Retinal pigment epithelial cell (primary cell): ENCODE measurements at regions not wholly inside any gene's neighbourhood (a gene's known extent, or its start where the extent isn't known, plus 50 kb on each side); places are given as distances from the start of the nearest gene placed in this dataset.

Experiments
- DNase-seq: peaks from one replicate; pipeline ENCODE4 v3.0.0-alpha.2; 2010; ENCODE audit warnings: low read depth
- H3K4me3 ChIP-seq: 2 replicates; pipeline ENCODE4 v1.5.1; 2011; ENCODE audit warnings: mild to moderate bottlenecking, low read length, control low read depth, moderate library complexity
- TF ChIP-seq, protein P1 (sequence below): conservative IDR thresholded peaks from 2 replicates; pipeline ENCODE4 v1.5.1; 2011; ENCODE audit warnings: low read depth, low read length, control low read depth, inconsistent platforms

DNA sequence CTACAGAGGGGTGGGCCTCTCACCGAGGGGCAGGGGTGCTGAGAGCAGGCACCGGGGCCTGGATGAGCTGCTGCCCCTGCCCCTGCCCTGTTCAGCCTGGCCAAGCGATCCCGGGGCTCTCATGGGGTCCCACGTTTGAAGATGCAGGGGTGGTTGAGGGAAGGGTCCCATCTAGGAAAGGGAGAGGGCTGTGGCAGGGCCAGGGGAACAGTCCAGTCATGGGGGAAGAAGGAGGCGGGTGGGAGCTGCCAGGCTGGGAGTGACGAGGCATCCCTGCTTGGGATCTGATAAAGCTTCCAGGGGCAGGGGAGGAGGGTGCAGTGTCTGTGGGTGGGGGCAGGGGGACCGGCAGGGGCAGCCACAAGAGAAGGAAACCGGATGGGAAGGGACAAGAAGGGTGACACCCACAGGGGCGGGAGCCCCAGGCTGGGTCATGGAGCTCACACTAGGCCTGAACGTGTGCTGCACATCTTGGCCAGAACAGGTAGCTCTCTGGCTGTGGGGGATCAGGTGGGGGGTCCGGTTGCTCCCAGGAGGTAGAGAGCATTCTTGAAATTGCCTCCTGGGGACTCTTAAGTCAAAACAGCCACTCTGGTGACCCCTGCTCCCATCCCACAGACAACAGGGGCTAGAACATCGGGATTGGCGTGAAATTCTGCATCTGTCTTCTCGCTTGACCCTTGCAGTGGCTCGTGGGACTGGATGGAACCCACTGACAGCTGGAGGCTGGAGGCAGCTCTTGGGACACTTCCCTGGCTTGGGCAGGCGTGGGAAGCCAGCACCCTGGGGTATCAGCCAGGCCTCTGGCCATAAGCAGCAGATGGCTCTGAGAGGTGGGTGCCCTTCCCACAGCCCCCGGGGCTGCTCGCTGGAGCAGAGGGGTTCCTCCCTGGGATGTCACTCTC, 58.0 kb upstream of the GATA5 start:
- TF ChIP-seq, protein P1, sequence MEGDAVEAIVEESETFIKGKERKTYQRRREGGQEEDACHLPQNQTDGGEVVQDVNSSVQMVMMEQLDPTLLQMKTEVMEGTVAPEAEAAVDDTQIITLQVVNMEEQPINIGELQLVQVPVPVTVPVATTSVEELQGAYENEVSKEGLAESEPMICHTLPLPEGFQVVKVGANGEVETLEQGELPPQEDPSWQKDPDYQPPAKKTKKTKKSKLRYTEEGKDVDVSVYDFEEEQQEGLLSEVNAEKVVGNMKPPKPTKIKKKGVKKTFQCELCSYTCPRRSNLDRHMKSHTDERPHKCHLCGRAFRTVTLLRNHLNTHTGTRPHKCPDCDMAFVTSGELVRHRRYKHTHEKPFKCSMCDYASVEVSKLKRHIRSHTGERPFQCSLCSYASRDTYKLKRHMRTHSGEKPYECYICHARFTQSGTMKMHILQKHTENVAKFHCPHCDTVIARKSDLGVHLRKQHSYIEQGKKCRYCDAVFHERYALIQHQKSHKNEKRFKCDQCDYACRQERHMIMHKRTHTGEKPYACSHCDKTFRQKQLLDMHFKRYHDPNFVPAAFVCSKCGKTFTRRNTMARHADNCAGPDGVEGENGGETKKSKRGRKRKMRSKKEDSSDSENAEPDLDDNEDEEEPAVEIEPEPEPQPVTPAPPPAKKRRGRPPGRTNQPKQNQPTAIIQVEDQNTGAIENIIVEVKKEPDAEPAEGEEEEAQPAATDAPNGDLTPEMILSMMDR = no peak
- H3K4me3 ChIP-seq = no peak overlapping the region
- DNase-seq = no peak

DNA sequence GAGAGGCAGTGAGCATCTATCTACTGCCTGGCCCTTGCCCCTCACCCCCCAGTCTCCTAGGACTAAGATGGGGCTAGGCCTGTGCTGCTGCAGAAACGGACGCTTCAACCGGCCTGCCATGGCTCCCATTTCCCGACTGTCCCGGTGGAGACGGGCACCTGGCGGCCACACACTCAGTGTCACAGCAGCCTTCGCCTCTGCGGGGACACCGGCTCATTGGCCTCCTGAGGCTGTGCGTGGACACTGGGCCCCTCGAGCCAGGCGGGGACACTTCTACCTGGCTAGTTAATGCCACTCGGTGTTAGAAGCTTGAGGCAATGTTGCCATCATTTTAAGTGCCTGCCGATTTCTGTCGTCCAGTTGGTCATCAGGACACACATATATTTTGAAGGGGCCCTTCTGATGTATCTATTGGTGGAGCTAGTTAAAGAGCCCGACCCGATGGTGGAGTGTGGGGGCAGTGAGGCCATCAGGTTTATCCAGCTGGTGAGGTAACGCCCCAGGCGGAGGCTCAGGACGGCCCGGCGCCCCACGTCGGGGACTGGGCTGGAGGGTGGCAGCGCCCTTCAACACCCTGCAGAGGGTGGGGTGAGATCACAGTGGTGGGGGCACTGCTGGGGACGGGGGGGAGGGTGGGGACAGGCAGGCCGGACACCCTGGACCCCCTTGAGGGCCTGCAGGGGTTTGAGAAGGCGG, 58.9 kb upstream of the GATA5 start:
- DNase-seq = no peak
- no peak overlapping the region for H3K4me3 ChIP-seq
- TF ChIP-seq, protein P1 = no peak

DNA sequence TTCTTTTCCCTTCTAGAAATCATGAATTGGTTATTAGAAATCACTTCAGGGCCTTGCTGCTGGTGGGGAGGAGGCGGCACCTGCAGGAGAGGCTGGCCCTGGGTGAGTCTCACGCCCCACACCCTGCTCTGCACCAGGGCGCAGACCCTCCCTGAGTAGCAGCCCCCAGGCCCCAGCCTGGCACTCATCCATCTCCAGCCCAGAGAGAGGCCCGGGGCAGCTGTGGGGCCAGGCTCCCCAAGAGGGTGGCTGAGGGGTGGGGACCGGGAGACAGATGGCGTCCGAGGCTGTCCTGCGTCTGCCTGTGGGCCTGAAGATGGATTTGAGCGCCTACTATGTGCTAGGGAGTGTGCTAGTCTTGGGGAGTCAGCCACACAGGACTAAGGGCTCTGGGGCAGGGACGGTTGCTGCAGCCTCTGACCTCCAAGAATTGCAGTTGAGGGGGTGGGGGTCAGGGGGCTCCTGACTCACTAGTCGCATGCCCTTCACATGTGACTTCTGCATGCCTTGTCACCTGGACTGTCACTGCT, 59.6 kb upstream of the GATA5 start:
- DNase-seq = no peak
- TF ChIP-seq, protein P1 = no peak
- no peak overlapping the region for H3K4me3 ChIP-seq

DNA sequence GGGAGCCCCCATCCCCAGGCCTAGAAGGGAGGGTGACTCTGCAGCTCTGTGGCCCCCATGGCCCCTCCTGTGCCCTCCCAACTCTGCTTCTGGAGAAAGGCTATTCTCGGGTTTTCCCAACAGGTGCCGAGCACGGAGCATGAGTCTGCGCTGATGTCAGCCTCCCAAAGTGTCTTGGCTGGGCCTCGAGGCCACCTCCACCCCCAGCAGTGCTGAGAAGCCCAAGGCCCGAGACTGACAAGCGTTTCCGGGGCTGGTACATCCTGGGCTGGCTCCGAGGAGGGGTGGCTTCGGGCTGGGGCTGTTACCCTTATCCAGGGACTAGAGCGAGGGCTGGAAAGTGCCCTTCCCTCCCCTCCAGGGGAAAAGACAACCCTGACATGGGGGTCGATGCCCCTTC, 60.2 kb upstream of the GATA5 start:
- no peak for DNase-seq
- TF ChIP-seq, protein P1 = no peak
- H3K4me3 ChIP-seq = no peak overlapping the region

DNA sequence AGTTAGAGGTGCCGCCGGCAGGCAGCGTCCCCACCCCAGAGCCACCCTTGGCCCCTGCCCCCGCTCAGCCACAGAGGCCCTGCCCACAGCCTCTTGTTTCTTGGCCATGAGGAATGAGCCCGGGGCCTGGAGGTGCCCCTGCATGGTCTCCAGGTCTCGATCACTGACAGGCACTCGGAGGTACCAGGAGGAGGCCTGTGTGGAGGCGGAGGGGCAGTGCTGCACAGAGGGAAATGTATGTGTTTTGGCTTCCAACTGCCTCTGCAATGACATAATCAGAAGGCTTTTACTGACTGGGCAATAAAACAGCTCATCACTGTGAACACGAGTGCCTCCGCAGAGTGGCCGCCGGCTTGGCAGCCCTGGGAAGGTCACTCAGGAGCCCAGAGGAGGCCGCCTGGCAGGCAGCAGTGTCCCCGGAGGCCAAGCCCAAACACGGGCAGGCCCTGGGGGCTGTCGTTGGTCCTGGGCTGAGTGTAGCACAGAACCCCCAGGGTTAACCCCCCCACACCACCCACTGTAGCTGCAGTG, 61.1 kb upstream of the GATA5 start:
- no peak for DNase-seq
- no peak overlapping the region for H3K4me3 ChIP-seq
- TF ChIP-seq, protein P1 = no peak

DNA sequence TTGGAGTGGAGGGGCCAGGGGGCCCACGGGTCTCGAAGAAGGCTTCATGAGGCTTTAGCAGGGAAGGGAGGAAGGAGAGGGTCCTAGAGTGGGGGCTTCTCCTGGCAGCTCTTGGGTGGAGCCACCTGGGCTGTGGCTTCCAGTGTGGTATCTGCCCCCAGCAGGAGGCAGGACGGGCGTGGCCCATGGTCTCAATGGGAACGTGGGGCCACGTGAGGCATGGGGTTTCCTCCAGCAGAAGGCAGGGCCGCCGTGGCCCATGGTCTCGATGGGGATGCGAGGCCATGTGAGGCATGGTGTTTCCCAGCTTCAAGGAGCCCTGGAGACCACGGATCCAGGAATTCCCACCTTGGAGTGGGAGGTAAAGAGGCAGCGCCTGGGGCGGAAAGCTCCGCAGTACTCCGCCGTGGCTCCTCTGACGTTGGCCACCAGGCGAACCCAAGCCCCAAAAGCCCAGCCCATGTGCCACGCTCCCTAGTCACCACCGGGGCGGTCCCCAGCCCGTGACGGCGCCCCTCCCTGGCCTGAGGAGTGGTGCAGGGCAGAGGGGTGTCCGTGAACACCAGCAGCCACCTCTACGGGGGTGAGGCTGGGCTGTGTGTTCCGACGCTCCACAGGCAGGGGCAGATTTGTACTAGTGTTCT, 62.0 kb upstream of the GATA5 start:
- TF ChIP-seq, protein P1 = no peak
- no peak overlapping the region for H3K4me3 ChIP-seq
- DNase-seq = no peak
